ENCODE measurements at regions not wholly inside any gene's neighbourhood (a gene's known extent, or its start where the extent isn't known, plus 50 kb on each side); places are given as distances from the start of the nearest gene placed in this dataset.

GRCh38 chr6:14209000-14209399 lies 91.4 kb downstream of the CD83 start:
- TF ChIP-seq KAT2B (IDR thresholded peaks at IDR 0.05; ENCODE audit: borderline replicate concordance, low read depth, low read length) (no peak), TSC22D2 (CRISPR knock-in tag; IDR thresholded peaks at IDR 0.05; ENCODE audit: borderline replicate concordance) (no peak), HOXA9 (CRISPR knock-in tag; IDR thresholded peaks at IDR 0.05; ENCODE audit: borderline replicate concordance) (no peak), DNMT3B (CRISPR knock-in tag; conservative IDR thresholded peaks at IDR 0.05) (no peak), ZNF326 (CRISPR knock-in tag; IDR thresholded peaks at IDR 0.05; ENCODE audit: borderline replicate concordance) (no peak), ZNF768 (CRISPR knock-in tag; IDR thresholded peaks at IDR 0.05) (no peak), HCFC1 (IDR thresholded peaks at IDR 0.05; ENCODE audit: low read depth, low read length) (no peak), ZNF407 (CRISPR knock-in tag; IDR thresholded peaks at IDR 0.05; ENCODE audit: not compliant biosample characterization) (no peak)
- TF ChIP-seq, protein P1, sequence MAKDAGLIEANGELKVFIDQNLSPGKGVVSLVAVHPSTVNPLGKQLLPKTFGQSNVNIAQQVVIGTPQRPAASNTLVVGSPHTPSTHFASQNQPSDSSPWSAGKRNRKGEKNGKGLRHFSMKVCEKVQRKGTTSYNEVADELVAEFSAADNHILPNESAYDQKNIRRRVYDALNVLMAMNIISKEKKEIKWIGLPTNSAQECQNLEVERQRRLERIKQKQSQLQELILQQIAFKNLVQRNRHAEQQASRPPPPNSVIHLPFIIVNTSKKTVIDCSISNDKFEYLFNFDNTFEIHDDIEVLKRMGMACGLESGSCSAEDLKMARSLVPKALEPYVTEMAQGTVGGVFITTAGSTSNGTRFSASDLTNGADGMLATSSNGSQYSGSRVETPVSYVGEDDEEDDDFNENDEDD (CRISPR knock-in tag; IDR thresholded peaks at IDR 0.05; ENCODE audit: borderline replicate concordance) = no peak
- H2AFZ ChIP-seq (ENCODE audit: low read length) = no peak overlapping the region
- no peaks in the 10 kb centered on the region for H3K79me2 ChIP-seq (ENCODE audit: insufficient read depth, low read length)
- in situ Hi-C loops (cut with HindIII; ENCODE audit: extremely low pct_ligation_motif_present, low pct_unique_long_range_greater_than_20kb) (loop anchor here (25.0 kb wide), 3 partner anchors 1028 to 1403 kb away; partner anchors contain the start of gene JARID2), intact Hi-C loops (cut with micrococcal nuclease; ENCODE audit: unreplicated experiment) (no loop called here)
- CTCF ChIA-PET (ENCODE audit: low intra/inter-chr PET ratio, low total read pairs) = no interaction called here
- BruUV-seq (replicated peaks) = no TSS peak
- ATAC-seq = no peak
- peaks cover 0 to 21% of the 10 kb centered on the region in 2 experiments; a peak in 3 of 5 replicates for H3K27me3 ChIP-seq (ENCODE audit: control insufficient read depth in 1 of 2, insufficient read depth in 2 of 2, low read length in 2 of 2)
- H3K9me3 ChIP-seq (ENCODE audit: low read length) = no peaks in the 10 kb centered on the region
- 43% methylated on average over 3 of the region's 3 CpGs for WGBS (ENCODE audit: low lambda C conversion rate)
- H3K27ac ChIP-seq (ENCODE audit: extremely low read length, insufficient read depth, low read length) = no peak overlapping the region
- no peak overlapping the region for H3K4me3 ChIP-seq (replicated peaks in 1 of 3; ENCODE audit: insufficient read depth in 1 of 3, low read depth in 2 of 3, low read length in 3 of 3)
- H3K4me2 ChIP-seq (ENCODE audit: low read depth, low read length) = no peak overlapping the region
- peaks cover 31% of the 10 kb centered on the region for H3K4me1 ChIP-seq (ENCODE audit: insufficient read depth, low read length)
- H3K36me3 ChIP-seq (replicated peaks in 1 of 2; ENCODE audit: control insufficient read depth in 1 of 2, insufficient read depth in 2 of 2, low read length in 2 of 2) = no peaks in the 10 kb centered on the region
- no peak overlapping the region for H3K9ac ChIP-seq (ENCODE audit: insufficient read depth, low read depth, low read length)
- DNase-seq (ENCODE audit: low spot score) = no peak
- FAIRE-seq = no peak
- no peaks in the 10 kb centered on the region for H4K20me1 ChIP-seq (ENCODE audit: insufficient read depth, low read length)
- POLR2A ChIA-PET = no interaction called here

Data from HepG2 (cell line).